K562 (cell line): ENCODE measurements at regions not wholly inside any gene's neighbourhood (a gene's known extent, or its start where the extent isn't known, plus 50 kb on each side); places are given as distances from the start of the nearest gene placed in this dataset.

Experiments
- ATAC-seq: fragments of 200-7000 bp; cut with Tn5 transposase; 3 replicates; pipeline ENCODE4 v1.9.1; 2020; ENCODE audit warnings: moderate library complexity
- BruUV-seq: library from RNA; stranded (reverse); fragments of 400-500 nt; replicated peaks from 2 replicates; lab custom pipeline; 2021; lab: Mats Ljungman, UMichigan
- CTCF ChIA-PET: fragments of 300-600 bp; formaldehyde crosslinking; extraction: SDS; loops from one replicate; lab custom pipeline; 2021; ENCODE audit warnings: low intra/inter-chr PET ratio; lab: Yijun Ruan, JAX
- POLR2A ChIA-PET: fragments of 300-600, 350-650 bp; sonication (Branson Sonifier 250); formaldehyde crosslinking; extraction: SDS; loops from one replicate; lab custom pipeline; 2021; ENCODE audit warnings: antibody characterized with exemption, inconsistent platforms; lab: Yijun Ruan, JAX
- DNase-seq, 4 experiments: peaks; one replicate each; pipeline versions ENCODE4 v3.0.0 to v3.0.0-alpha.2; 2011 to 2018; ENCODE audit warnings: low spot score in 3 of 4, mixed read lengths in 3 of 4; ENCODE audit errors: extremely low read depth in 1 of 4
- FAIRE-seq: peaks from 2 replicates; lab custom pipeline; 2011; peaks lifted over from hg19 to GRCh38; lab: Jason Lieb, UNC
- H2AFZ ChIP-seq: 2 replicates; pipeline ENCODE4 v1.6.0; 2011; ENCODE audit warnings: low read depth, low read length, control low read depth, inconsistent platforms
- H3K27ac ChIP-seq: fragments of 200-600 bp; 3 replicates; pipeline ENCODE4 v1.8.0; 2011; ENCODE audit warnings: low read depth, mild to moderate bottlenecking, control low read depth, inconsistent platforms, low read length, moderate library complexity, mixed read lengths; ENCODE audit errors: extremely low read depth
- H3K27me3 ChIP-seq, 2 experiments: fragments of 300-600 bp in 1 of 2; 2 replicates in 1 of 2; 3 replicates in 1 of 2; pipeline versions ENCODE4 v1.6.0 to v1.8.0; 2011; ENCODE audit warnings: inconsistent platforms in 2 of 2, low read length in 2 of 2, mild to moderate bottlenecking in 1 of 2, mixed read lengths in 1 of 2, moderate library complexity in 1 of 2; ENCODE audit not compliant: control insufficient read depth in 2 of 2, insufficient read depth in 2 of 2
- H3K36me3 ChIP-seq: fragments of 300-600 bp; 3 replicates; pipeline ENCODE4 v1.8.0; 2011; ENCODE audit warnings: mild to moderate bottlenecking, low read length, inconsistent platforms; ENCODE audit not compliant: control insufficient read depth, insufficient read depth
- H3K4me1 ChIP-seq, 2 experiments: fragments of 200-600 bp in 1 of 2; replicated peaks in 1 of 2; 2 replicates in 1 of 2; 3 replicates in 1 of 2; pipeline versions ENCODE4 v1.5.1 to v1.8.0; 2011; ENCODE audit warnings: inconsistent platforms in 2 of 2, low read length in 2 of 2, mild to moderate bottlenecking in 1 of 2, mixed read lengths in 1 of 2, moderate library complexity in 1 of 2; ENCODE audit not compliant: control insufficient read depth in 2 of 2, insufficient read depth in 2 of 2
- H3K4me2 ChIP-seq: 2 replicates; pipeline ENCODE4 v1.6.1; 2011; ENCODE audit warnings: low read length, control low read depth, inconsistent platforms, mixed read lengths; ENCODE audit not compliant: insufficient read depth
- H3K4me3 ChIP-seq: fragments of 200-600 bp; sonication (generic), shearing (Covaris generic); 2 replicates; pipeline ENCODE4 v1.5.1; 2016; ENCODE audit warnings: control low read depth, inconsistent platforms
- H3K79me2 ChIP-seq: fragments of 200-600 bp; 3 replicates; pipeline ENCODE4 v1.8.0; 2011; ENCODE audit warnings: low read length, inconsistent platforms; ENCODE audit not compliant: control insufficient read depth, insufficient read depth
- H3K9ac ChIP-seq, 2 experiments: 2 replicates each; pipeline versions ENCODE4 v1.6.0 to v1.6.1; 2011; ENCODE audit warnings: low read depth in 2 of 2, low read length in 2 of 2, control low read depth in 1 of 2, inconsistent platforms in 1 of 2, mild to moderate bottlenecking in 1 of 2, mixed read lengths in 1 of 2; ENCODE audit not compliant: insufficient read depth in 1 of 2
- H3K9me1 ChIP-seq: one replicate; pipeline ENCODE4 v1.6.0; 2011; ENCODE audit warnings: inconsistent platforms, mild to moderate bottlenecking, low read length, moderate library complexity; ENCODE audit not compliant: control insufficient read depth, insufficient read depth
- H3K9me3 ChIP-seq: replicated peaks from 2 replicates; pipeline ENCODE4 v1.5.1; 2011; ENCODE audit warnings: low read depth, low read length, inconsistent platforms; ENCODE audit not compliant: control insufficient read depth, insufficient read depth
- H4K20me1 ChIP-seq: replicated peaks from 2 replicates; pipeline ENCODE4 v1.6.1; 2011; ENCODE audit warnings: low read length, inconsistent platforms, mixed read lengths; ENCODE audit not compliant: control insufficient read depth, insufficient read depth
- CEBPG ChIP-seq, 3 experiments: fragments of 200-800 bp in 1 of 3; sonication (Bioruptor generic) in 1 of 3; sonication (generic) in 1 of 3; formaldehyde crosslinking in 1 of 3; IDR thresholded peaks in 2 of 3; conservative IDR thresholded peaks in 1 of 3; 2 replicates each; pipeline versions ENCODE4 v1.6.1 to v1.8.0; 2016 to 2022; ENCODE audit warnings: missing compliant biosample characterization in 2 of 3, missing genetic modification characterization in 2 of 3, mild to moderate bottlenecking in 1 of 3, missing genetic modification reagents in 1 of 3
- DACH1 ChIP-seq: fragments of 450-650 bp; IDR thresholded peaks from 2 replicates; pipeline ENCODE4 v1.6.1; 2018; ENCODE audit not compliant: partially characterized antibody
- DPF2 ChIP-seq: fragments of 450-650 bp; IDR thresholded peaks from 2 replicates; pipeline ENCODE4 v1.6.1; 2016
- HCFC1 ChIP-seq: IDR thresholded peaks from 2 replicates; pipeline ENCODE4 v1.6.1; 2012; ENCODE audit warnings: low read depth, low read length, improper control_type of control experiment
- MYBL2 ChIP-seq, 2 experiments: fragments of 450-650 bp in 1 of 2; sonication (generic) in 1 of 2; formaldehyde crosslinking in 1 of 2; IDR thresholded peaks; 2 replicates each; pipeline versions ENCODE4 v1.6.1 to v1.8.1; 2017 to 2022; ENCODE audit warnings: borderline replicate concordance in 1 of 2, inconsistent platforms in 1 of 2, low read depth in 1 of 2, mild to moderate bottlenecking in 1 of 2, missing genetic modification reagents in 1 of 2, moderate library complexity in 1 of 2
- NR2F6 ChIP-seq: fragments of 450-650 bp; formaldehyde crosslinking; IDR thresholded peaks from 2 replicates; pipeline ENCODE4 v1.4.0; 2020; ENCODE audit warnings: mild to moderate bottlenecking
- PHF21A ChIP-seq: fragments of 450-650 bp; IDR thresholded peaks from 2 replicates; pipeline ENCODE4 v1.6.1; 2017; ENCODE audit warnings: low read depth, borderline replicate concordance
- SMARCA5 ChIP-seq: fragments of 450-650 bp; IDR thresholded peaks from 2 replicates; pipeline ENCODE4 v1.6.1; 2016
- SREBF1 ChIP-seq: fragments of 150-350 bp; IDR thresholded peaks from 2 replicates; pipeline ENCODE4 v1.6.1; 2014; ENCODE audit warnings: antibody characterized with exemption, low read depth, low read length, borderline replicate concordance
- TFAM ChIP-seq: fragments of 250-450 bp; sonication (Bioruptor Pico); conservative IDR thresholded peaks from 2 replicates; pipeline ENCODE4 v1.5.0; 2021; ENCODE audit warnings: mild to moderate bottlenecking, moderate library complexity
- ZFP1 ChIP-seq: fragments of 450-650 bp; formaldehyde crosslinking; IDR thresholded peaks from 2 replicates; pipeline ENCODE4 v1.4.0; 2020; ENCODE audit warnings: mild to moderate bottlenecking, mixed read lengths
- ZKSCAN3 ChIP-seq: fragments of 250-450 bp; sonication (Bioruptor Pico); IDR thresholded peaks from 2 replicates; pipeline ENCODE4 v1.4.0; 2020
- ZNF174 ChIP-seq: fragments of 250-450 bp; sonication (Bioruptor Pico); IDR thresholded peaks from 2 replicates; pipeline ENCODE4 v1.4.0; 2020; ENCODE audit warnings: mild to moderate bottlenecking
- ZNF324 ChIP-seq: fragments of 250-450 bp; sonication (Bioruptor Pico); IDR thresholded peaks from 2 replicates; pipeline ENCODE4 v1.4.0; 2020; ENCODE audit warnings: mild to moderate bottlenecking
- ZNF444 ChIP-seq: fragments of 250-450 bp; sonication (Bioruptor Pico); IDR thresholded peaks from 2 replicates; pipeline ENCODE4 v1.4.0; 2020; ENCODE audit warnings: mild to moderate bottlenecking, moderate library complexity
- WGBS: fragments of 100-300 bp; shearing (Covaris generic); methylation state at CpG from one replicate; pipeline ENCODE4 v1.1.6; 2016; ENCODE audit warnings: low coverage, mixed read lengths; ENCODE audit not compliant: insufficient coverage; ENCODE audit errors: missing lambda C conversion rate; 5-methylcytosine and 5-hydroxymethylcytosine counted together
- in situ Hi-C: fragments of 300-500 bp; cut with MboI; formaldehyde crosslinking; loops from 4 replicates; pipeline ENCODE4 v1.15.0; 2018; ENCODE audit warnings: inconsistent platforms, mixed read lengths
- intact Hi-C: fragments of 100-400 bp; cut with micrococcal nuclease; formaldehyde crosslinking; loops from 2 replicates; pipeline ENCODE4 v1.14.2; 2022
- TF ChIP-seq, protein P1 (sequence below): fragments of 250-450 bp; sonication (Bioruptor Pico); IDR thresholded peaks from 2 replicates; pipeline ENCODE4 v1.8.0; 2022; ENCODE audit warnings: moderate library complexity, mild to moderate bottlenecking, inconsistent platforms

GRCh38 chr22:48840112-48840949 is 987.3 kb downstream of the BRD1 start:
- no peaks in the 10 kb centered on the region; a peak in 1 of 5 replicates for H3K27me3 ChIP-seq
- 0% methylated on average over 6 of the region's 16 CpGs for WGBS
- no peaks in the 10 kb centered on the region for H3K4me1 ChIP-seq
- no peaks in the 10 kb centered on the region for H4K20me1 ChIP-seq
- no TSS peak for BruUV-seq
- H3K9me1 ChIP-seq, result no peaks in the 10 kb centered on the region
- intact Hi-C loops (no loop called here), in situ Hi-C loops (no loop called here)
- no peaks in the 10 kb centered on the region for H3K9me3 ChIP-seq
- TF ChIP-seq SMARCA5, result no peak
- no peak for TF ChIP-seq ZNF444
- no peak for TF ChIP-seq DPF2
- no peak for TF ChIP-seq CEBPG (CRISPR knock-in tag; IDR thresholded peaks at IDR 0.05)
- TF ChIP-seq CEBPG (tag; conservative IDR thresholded peaks at IDR 0.05 in 1 of 2, IDR thresholded peaks at IDR 0.05 in 1 of 2), result no peak
- TF ChIP-seq ZKSCAN3 (CRISPR knock-in tag), result no peak
- TF ChIP-seq, protein P1, sequence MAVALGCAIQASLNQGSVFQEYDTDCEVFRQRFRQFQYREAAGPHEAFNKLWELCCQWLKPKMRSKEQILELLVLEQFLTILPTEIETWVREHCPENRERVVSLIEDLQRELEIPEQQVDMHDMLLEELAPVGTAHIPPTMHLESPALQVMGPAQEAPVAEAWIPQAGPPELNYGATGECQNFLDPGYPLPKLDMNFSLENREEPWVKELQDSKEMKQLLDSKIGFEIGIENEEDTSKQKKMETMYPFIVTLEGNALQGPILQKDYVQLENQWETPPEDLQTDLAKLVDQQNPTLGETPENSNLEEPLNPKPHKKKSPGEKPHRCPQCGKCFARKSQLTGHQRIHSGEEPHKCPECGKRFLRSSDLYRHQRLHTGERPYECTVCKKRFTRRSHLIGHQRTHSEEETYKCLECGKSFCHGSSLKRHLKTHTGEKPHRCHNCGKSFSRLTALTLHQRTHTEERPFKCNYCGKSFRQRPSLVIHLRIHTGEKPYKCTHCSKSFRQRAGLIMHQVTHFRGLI (CRISPR knock-in tag), result no peak
- no peak for TF ChIP-seq ZNF324 (CRISPR knock-in tag)
- no peak for TF ChIP-seq SREBF1
- no peak for TF ChIP-seq PHF21A
- no peak for TF ChIP-seq TFAM (CRISPR knock-in tag)
- no peak for TF ChIP-seq ZFP1 (CRISPR knock-in tag)
- no peak for TF ChIP-seq DACH1
- no peak for TF ChIP-seq HCFC1
- TF ChIP-seq NR2F6 (CRISPR knock-in tag), result no peak
- TF ChIP-seq ZNF174 (CRISPR knock-in tag), result no peak
- no peak for TF ChIP-seq MYBL2 (IDR thresholded peaks at IDR 0.05; ENCODE audit: low read depth)
- TF ChIP-seq MYBL2 (CRISPR knock-in tag; IDR thresholded peaks at IDR 0.05; ENCODE audit: borderline replicate concordance), result no peak
- DNase-seq (no peak), ATAC-seq (no peak), FAIRE-seq (no peak)
- ChIA-PET POLR2A (interaction anchor here (0.6 kb wide), 1 partner anchor 106 kb away, joined by 3 read pairs; no protein-coding TSS in a partner anchor), CTCF (no interaction called here)
- no peak overlapping the region for H3K9ac ChIP-seq
- H3K36me3 ChIP-seq, result no peaks in the 10 kb centered on the region
- H3K27ac ChIP-seq, result no peak overlapping the region
- no peak overlapping the region for H3K4me3 ChIP-seq
- H3K4me2 ChIP-seq, result no peak overlapping the region
- no peaks in the 10 kb centered on the region for H3K79me2 ChIP-seq
- H2AFZ ChIP-seq, result no peak overlapping the region
